H1 (cell line): ENCODE measurements at regions not wholly inside any gene's neighbourhood (a gene's known extent, or its start where the extent isn't known, plus 50 kb on each side); places are given as distances from the start of the nearest gene placed in this dataset.

Experiments used
- CBX5 ChIP-seq: fragments of 300-800, 300-1000 bp; sonication (generic); IDR thresholded peaks from 2 replicates; pipeline ENCODE4 v1.7.1; 2016; ENCODE audit warnings: antibody characterized with exemption, low read length, low read depth
- CTBP2 ChIP-seq: IDR thresholded peaks from 2 replicates; pipeline ENCODE4 v1.7.0; 2011; ENCODE audit warnings: borderline replicate concordance, mild to moderate bottlenecking, moderate library complexity, mixed read lengths, low read length; ENCODE audit not compliant: insufficient read depth, insufficient read length
- HDAC2 ChIP-seq, 2 experiments: fragments of 300-600 bp in 1 of 2; sonication (generic) in 1 of 2; IDR thresholded peaks; 2 replicates each; pipeline ENCODE4 v1.6.1; 2011 to 2012; ENCODE audit warnings: low read depth in 2 of 2, low read length in 2 of 2, mild to moderate bottlenecking in 2 of 2, moderate library complexity in 2 of 2, borderline replicate concordance in 1 of 2, inconsistent platforms in 1 of 2
- RBBP5 ChIP-seq: IDR thresholded peaks from 2 replicates; pipeline ENCODE4 v1.7.1; 2012; ENCODE audit warnings: low read depth, mild to moderate bottlenecking, inconsistent platforms, low read length, moderate library complexity, borderline replicate concordance
- TBP ChIP-seq: IDR thresholded peaks from 2 replicates; pipeline ENCODE4 v1.6.1; 2011; ENCODE audit warnings: low read depth, low read length, improper control_type of control experiment
- TF ChIP-seq, protein P1 (sequence below): fragments of 300-600 bp; sonication (generic); IDR thresholded peaks from 2 replicates; pipeline ENCODE4 v1.7.1; 2012; ENCODE audit warnings: low read length, moderate library complexity, mild to moderate bottlenecking, inconsistent platforms; ENCODE audit not compliant: insufficient replicate concordance
- TF ChIP-seq, protein P2 (sequence below): IDR thresholded peaks from 2 replicates; pipeline ENCODE4 v1.6.1; 2011; ENCODE audit warnings: low read depth, mild to moderate bottlenecking, low read length; ENCODE audit not compliant: insufficient read depth

DNA sequence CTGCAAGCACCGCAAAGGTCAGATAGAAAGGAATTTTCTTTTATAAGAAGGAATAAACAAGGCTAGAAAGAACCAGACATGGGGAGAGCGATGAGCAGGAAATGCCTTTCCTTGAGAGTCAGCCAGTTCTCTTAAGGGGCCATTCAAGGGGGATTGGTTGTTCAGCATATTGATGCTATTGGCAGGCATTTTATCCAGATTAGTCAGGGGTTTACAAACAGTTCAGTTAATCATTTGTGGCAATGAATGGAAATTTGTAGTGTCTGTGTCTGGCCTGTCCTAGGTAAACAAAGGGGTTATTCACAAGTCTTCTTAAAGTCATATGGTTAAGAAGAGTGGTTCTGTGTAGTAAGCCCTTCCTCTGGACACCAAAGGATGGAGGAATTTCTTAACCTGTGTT is 184.7 kb upstream of the FRMPD4 start (continued):
- TF ChIP-seq, protein P1, sequence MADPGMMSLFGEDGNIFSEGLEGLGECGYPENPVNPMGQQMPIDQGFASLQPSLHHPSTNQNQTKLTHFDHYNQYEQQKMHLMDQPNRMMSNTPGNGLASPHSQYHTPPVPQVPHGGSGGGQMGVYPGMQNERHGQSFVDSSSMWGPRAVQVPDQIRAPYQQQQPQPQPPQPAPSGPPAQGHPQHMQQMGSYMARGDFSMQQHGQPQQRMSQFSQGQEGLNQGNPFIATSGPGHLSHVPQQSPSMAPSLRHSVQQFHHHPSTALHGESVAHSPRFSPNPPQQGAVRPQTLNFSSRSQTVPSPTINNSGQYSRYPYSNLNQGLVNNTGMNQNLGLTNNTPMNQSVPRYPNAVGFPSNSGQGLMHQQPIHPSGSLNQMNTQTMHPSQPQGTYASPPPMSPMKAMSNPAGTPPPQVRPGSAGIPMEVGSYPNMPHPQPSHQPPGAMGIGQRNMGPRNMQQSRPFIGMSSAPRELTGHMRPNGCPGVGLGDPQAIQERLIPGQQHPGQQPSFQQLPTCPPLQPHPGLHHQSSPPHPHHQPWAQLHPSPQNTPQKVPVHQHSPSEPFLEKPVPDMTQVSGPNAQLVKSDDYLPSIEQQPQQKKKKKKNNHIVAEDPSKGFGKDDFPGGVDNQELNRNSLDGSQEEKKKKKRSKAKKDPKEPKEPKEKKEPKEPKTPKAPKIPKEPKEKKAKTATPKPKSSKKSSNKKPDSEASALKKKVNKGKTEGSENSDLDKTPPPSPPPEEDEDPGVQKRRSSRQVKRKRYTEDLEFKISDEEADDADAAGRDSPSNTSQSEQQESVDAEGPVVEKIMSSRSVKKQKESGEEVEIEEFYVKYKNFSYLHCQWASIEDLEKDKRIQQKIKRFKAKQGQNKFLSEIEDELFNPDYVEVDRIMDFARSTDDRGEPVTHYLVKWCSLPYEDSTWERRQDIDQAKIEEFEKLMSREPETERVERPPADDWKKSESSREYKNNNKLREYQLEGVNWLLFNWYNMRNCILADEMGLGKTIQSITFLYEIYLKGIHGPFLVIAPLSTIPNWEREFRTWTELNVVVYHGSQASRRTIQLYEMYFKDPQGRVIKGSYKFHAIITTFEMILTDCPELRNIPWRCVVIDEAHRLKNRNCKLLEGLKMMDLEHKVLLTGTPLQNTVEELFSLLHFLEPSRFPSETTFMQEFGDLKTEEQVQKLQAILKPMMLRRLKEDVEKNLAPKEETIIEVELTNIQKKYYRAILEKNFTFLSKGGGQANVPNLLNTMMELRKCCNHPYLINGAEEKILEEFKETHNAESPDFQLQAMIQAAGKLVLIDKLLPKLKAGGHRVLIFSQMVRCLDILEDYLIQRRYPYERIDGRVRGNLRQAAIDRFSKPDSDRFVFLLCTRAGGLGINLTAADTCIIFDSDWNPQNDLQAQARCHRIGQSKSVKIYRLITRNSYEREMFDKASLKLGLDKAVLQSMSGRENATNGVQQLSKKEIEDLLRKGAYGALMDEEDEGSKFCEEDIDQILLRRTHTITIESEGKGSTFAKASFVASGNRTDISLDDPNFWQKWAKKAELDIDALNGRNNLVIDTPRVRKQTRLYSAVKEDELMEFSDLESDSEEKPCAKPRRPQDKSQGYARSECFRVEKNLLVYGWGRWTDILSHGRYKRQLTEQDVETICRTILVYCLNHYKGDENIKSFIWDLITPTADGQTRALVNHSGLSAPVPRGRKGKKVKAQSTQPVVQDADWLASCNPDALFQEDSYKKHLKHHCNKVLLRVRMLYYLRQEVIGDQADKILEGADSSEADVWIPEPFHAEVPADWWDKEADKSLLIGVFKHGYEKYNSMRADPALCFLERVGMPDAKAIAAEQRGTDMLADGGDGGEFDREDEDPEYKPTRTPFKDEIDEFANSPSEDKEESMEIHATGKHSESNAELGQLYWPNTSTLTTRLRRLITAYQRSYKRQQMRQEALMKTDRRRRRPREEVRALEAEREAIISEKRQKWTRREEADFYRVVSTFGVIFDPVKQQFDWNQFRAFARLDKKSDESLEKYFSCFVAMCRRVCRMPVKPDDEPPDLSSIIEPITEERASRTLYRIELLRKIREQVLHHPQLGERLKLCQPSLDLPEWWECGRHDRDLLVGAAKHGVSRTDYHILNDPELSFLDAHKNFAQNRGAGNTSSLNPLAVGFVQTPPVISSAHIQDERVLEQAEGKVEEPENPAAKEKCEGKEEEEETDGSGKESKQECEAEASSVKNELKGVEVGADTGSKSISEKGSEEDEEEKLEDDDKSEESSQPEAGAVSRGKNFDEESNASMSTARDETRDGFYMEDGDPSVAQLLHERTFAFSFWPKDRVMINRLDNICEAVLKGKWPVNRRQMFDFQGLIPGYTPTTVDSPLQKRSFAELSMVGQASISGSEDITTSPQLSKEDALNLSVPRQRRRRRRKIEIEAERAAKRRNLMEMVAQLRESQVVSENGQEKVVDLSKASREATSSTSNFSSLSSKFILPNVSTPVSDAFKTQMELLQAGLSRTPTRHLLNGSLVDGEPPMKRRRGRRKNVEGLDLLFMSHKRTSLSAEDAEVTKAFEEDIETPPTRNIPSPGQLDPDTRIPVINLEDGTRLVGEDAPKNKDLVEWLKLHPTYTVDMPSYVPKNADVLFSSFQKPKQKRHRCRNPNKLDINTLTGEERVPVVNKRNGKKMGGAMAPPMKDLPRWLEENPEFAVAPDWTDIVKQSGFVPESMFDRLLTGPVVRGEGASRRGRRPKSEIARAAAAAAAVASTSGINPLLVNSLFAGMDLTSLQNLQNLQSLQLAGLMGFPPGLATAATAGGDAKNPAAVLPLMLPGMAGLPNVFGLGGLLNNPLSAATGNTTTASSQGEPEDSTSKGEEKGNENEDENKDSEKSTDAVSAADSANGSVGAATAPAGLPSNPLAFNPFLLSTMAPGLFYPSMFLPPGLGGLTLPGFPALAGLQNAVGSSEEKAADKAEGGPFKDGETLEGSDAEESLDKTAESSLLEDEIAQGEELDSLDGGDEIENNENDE: no peak
- no peak for TF ChIP-seq CTBP2
- no peak for TF ChIP-seq HDAC2 (IDR thresholded peaks at IDR 0.05; ENCODE audit: borderline replicate concordance in 1 of 2, low read depth in 2 of 2, low read length in 2 of 2)
- no peak for TF ChIP-seq CBX5
- TF ChIP-seq RBBP5: no peak
- no peak for TF ChIP-seq TBP
- TF ChIP-seq, protein P2, sequence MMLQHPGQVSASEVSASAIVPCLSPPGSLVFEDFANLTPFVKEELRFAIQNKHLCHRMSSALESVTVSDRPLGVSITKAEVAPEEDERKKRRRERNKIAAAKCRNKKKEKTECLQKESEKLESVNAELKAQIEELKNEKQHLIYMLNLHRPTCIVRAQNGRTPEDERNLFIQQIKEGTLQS: no peak
